Skeletal muscle tissue (tissue), 4 donors: ENCODE measurements at regions not wholly inside any gene's neighbourhood (a gene's known extent, or its start where the extent isn't known, plus 50 kb on each side); places are given as distances from the start of the nearest gene placed in this dataset. TPM values are rescaled to one million over a fixed set of nuclear protein-coding genes. Genes with fewer than 3 reads are reported as not detected.

Source experiments
- H3K27ac ChIP-seq: one replicate; pipeline ENCODE4 v1.7.0; 2013; ENCODE audit warnings: mild to moderate bottlenecking, low read depth, low read length, inconsistent platforms
- H3K27me3 ChIP-seq, 3 donors: one replicate each; pipeline ENCODE4 v1.7.0; 2013; ENCODE audit warnings: low read length in 3 of 3; ENCODE audit not compliant: control insufficient read depth in 3 of 3, insufficient read depth in 3 of 3
- H3K36me3 ChIP-seq, 3 donors: one replicate each; pipeline ENCODE4 v1.7.0; 2013; ENCODE audit warnings: low read length in 3 of 3; ENCODE audit not compliant: control insufficient read depth in 3 of 3, insufficient read depth in 3 of 3
- H3K4me1 ChIP-seq, 3 donors: one replicate each; pipeline ENCODE4 v1.7.0; 2013; ENCODE audit warnings: low read length in 3 of 3, mild to moderate bottlenecking in 3 of 3; ENCODE audit not compliant: control insufficient read depth in 3 of 3, insufficient read depth in 3 of 3
- H3K4me3 ChIP-seq, 3 donors: one replicate each; pipeline ENCODE4 v1.7.0; 2013; ENCODE audit warnings: low read length in 3 of 3
- H3K9ac ChIP-seq, 3 donors: one replicate each; pipeline ENCODE4 v1.7.0; 2013; ENCODE audit warnings: low read length in 3 of 3, mild to moderate bottlenecking in 3 of 3, moderate library complexity in 2 of 3, low read depth in 1 of 3
- H3K9me3 ChIP-seq, 3 donors: one replicate each; pipeline ENCODE4 v1.7.0; 2013; ENCODE audit warnings: low read length in 3 of 3; ENCODE audit not compliant: control insufficient read depth in 3 of 3
- small RNA-seq: library from RNA; depleted of rRNA; stranded (forward); fragments of <200 nt; gene quantifications from one replicate; pipeline ENCODE3, GENCODE V24; 2014
- donor health status: Osteomylitis.

DNA sequence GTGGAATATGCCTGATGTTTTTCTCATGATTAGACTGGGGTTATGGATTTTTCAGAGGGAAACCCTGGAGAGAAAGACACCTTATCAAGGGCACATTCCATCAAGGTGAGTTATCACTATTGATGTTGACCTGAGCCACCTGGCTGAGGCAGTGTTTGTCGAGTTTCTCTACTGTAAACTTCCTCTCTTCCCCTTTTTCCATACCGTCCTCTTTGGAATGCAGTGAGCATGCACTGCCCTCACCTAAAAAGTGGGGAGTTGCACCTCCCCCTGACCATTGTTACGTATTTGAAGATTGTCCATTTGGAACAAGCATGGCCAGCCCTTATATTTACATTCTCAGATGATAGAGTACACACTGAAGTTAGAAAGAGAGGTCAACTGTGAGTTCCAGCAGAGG is 53.9 kb upstream of the PWP1 start:
- H3K27ac ChIP-seq = no peak overlapping the region
- no peak overlapping the region for H3K4me3 ChIP-seq
- no peak overlapping the region for H3K9ac ChIP-seq
- no peaks in the 10 kb centered on the region for H3K36me3 ChIP-seq
- peaks cover 0 to 5% (median 0%) of the 10 kb centered on the region in 3 donors for H3K9me3 ChIP-seq
- H3K27me3 ChIP-seq = peaks cover 0 to 5% (median 3%) of the 10 kb centered on the region in 3 donors
- H3K4me1 ChIP-seq = no peaks in the 10 kb centered on the region

DNA sequence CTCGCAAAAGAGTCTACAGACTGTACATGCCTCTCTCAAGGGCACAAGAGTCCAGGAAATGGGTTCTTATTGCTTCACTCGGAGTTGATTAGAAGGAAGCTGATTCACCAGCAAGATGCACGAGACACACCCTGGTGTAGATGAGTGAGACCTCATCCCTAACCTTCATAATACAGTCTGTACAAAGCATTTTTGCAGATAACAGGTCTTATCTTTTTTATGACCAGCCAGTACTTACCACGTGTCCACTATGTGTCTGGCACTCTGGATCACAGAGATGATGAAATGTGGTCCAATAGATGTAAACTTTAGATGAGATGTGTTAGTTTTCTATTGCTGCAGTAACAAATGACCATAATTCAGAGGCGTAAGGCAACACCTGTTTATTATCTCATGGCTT is 53.4 kb upstream of the PWP1 start:
- Histone ChIP-seq H3K4me3 (no peak overlapping the region), H3K4me1 (no peaks in the 10 kb centered on the region), H3K9ac (no peak overlapping the region), H3K9me3 (peaks cover 0 to 5% (median 0%) of the 10 kb centered on the region in 3 donors), H3K27ac (no peak overlapping the region), H3K36me3 (no peaks in the 10 kb centered on the region), H3K27me3 (peaks cover 0 to 3% (median 2%) of the 10 kb centered on the region in 3 donors)

DNA sequence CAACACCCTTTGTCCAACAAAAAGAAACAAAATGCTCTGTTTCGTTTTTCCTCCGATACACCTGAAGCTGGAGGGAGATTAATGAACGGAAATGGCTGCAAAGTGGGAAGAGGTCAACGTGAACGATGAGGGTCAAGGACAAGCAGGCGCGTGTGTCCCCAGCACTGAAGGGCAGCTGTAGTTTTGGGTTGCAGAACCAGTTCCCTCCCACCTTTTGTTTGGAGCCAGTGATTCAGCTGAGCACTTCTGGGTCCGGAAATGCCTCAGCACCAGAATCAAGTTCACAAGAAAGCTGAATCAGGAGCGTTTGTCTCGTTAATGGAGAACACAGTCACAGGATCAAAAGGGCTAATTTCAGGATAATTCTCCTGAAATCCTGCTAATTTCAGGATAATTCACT is 51.1 kb upstream of the PWP1 start:
- H3K27ac ChIP-seq = no peak overlapping the region
- peaks cover 0 to 3% (median 2%) of the 10 kb centered on the region in 3 donors for H3K27me3 ChIP-seq
- H3K4me3 ChIP-seq = no peak overlapping the region
- H3K9ac ChIP-seq = no peak overlapping the region
- H3K36me3 ChIP-seq = no peaks in the 10 kb centered on the region
- H3K9me3 ChIP-seq = peaks cover 0 to 5% (median 0%) of the 10 kb centered on the region in 3 donors
- no peaks in the 10 kb centered on the region for H3K4me1 ChIP-seq

DNA sequence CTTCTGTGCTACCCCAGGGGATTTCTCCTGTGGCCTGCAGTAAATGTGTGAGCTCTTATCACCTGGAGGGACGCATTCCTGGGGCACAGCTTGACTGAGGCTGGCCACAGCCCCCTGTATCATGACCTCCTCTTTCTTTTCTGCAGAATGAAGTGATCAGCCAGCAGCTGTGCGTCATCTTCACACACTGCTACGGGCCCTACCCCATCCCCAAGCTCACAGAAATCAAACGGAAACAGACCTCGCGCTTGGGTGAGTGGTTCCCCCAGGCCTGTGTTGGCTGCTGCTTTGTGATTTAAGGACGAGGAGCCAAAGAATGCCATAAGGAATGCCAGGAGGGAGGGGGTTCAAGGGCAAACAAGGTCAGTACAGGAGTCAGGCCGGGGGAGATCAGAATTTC is 50.5 kb upstream of the PWP1 start:
- Histone ChIP-seq H3K4me3 (no peak overlapping the region), H3K36me3 (no peaks in the 10 kb centered on the region), H3K27ac (no peak overlapping the region), H3K9me3 (peaks cover 0 to 5% (median 0%) of the 10 kb centered on the region in 3 donors), H3K9ac (no peak overlapping the region), H3K27me3 (peaks cover 0 to 3% (median 2%) of the 10 kb centered on the region in 3 donors), H3K4me1 (no peaks in the 10 kb centered on the region)

Small RNAs in the stretch of these regions (small RNA-seq; reads per million reads assigned to genes)
- not detected for gene RF00284
- not detected for gene RNA5SP371
